Neutrophil (primary cell): ENCODE measurements at regions not wholly inside any gene's neighbourhood (a gene's known extent, or its start where the extent isn't known, plus 50 kb on each side); places are given as distances from the start of the nearest gene placed in this dataset.

ENCODE experiments used
- H3K27ac ChIP-seq: fragments of 200-600 bp; sonication (generic); 2 replicates; pipeline ENCODE4 v1.5.1; 2016; ENCODE audit warnings: mild to moderate bottlenecking, moderate library complexity
- H3K27me3 ChIP-seq: fragments of 200-600 bp; sonication (generic); 2 replicates; pipeline ENCODE4 v1.6.0; 2016; ENCODE audit warnings: mild to moderate bottlenecking
- H3K36me3 ChIP-seq: fragments of 200-600 bp; sonication (generic); 2 replicates; pipeline ENCODE4 v1.5.1; 2017
- H3K4me1 ChIP-seq, 2 experiments: fragments of 200-600 bp in 1 of 2; sonication (generic) in 1 of 2; 1 replicate in 1 of 2; 2 replicates in 1 of 2; pipeline versions ENCODE4 v1.5.1 to v1.6.1; 2013 to 2016; ENCODE audit warnings: low read depth in 1 of 2, low read length in 1 of 2, mild to moderate bottlenecking in 1 of 2, moderate library complexity in 1 of 2; ENCODE audit not compliant: control insufficient read depth in 1 of 2, insufficient read depth in 1 of 2
- H3K4me3 ChIP-seq, 2 experiments: fragments of 200-600 bp in 1 of 2; sonication (generic) in 1 of 2; 1 replicate in 1 of 2; 2 replicates in 1 of 2; pipeline ENCODE4 v1.5.1; 2013 to 2016; ENCODE audit warnings: low read depth in 1 of 2, low read length in 1 of 2, mild to moderate bottlenecking in 1 of 2, moderate library complexity in 1 of 2
- H3K9me3 ChIP-seq: fragments of 200-600 bp; sonication (generic); 2 replicates; pipeline ENCODE4 v1.5.1; 2016
- CTCF ChIP-seq: fragments of 200-600 bp; sonication (generic); IDR thresholded peaks from 2 replicates; pipeline ENCODE4 v1.5.1; 2016; ENCODE audit warnings: antibody characterized with exemption

- H3K36me3 ChIP-seq: no peaks in the 10 kb centered on the region
- H3K27ac ChIP-seq: no peak overlapping the region
- no peak for TF ChIP-seq CTCF
These were observed 305.0 kb downstream of the TDRD15 start for GRCh38 chr2:21428754-21429153.

DNA sequence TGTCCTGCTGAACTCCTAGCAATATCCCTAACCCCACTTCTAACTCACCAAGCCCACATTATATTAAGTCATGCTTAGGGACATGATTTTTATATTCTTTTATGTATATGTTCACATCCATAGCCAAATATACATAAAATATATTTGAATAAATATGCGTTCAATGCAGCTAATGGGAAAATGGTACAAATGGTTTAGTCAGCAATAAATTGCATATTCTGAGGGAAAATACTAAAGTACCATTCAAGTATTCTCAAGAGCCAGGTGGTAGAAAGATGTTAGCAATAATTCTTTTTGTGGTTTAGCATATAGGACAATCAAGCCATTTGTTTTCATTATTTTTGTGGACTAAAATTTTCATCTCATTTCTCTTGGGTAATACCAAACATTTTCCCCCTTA is 306.0 kb downstream of the TDRD15 start:
- Histone ChIP-seq H3K9me3 (no peaks in the 10 kb centered on the region), H3K36me3 (no peaks in the 10 kb centered on the region), H3K4me3 (no peak overlapping the region), H3K27me3 (no peaks in the 10 kb centered on the region), H3K4me1 (no peaks in the 10 kb centered on the region), H3K27ac (no peak overlapping the region)
- TF ChIP-seq CTCF: no peak

More at GRCh38 chr2:21428754-21429153, 305.0 kb downstream of the TDRD15 start:
- Histone ChIP-seq H3K4me1 (no peaks in the 10 kb centered on the region), H3K4me3 (no peak overlapping the region), H3K27me3 (no peaks in the 10 kb centered on the region), H3K9me3 (no peaks in the 10 kb centered on the region)

DNA sequence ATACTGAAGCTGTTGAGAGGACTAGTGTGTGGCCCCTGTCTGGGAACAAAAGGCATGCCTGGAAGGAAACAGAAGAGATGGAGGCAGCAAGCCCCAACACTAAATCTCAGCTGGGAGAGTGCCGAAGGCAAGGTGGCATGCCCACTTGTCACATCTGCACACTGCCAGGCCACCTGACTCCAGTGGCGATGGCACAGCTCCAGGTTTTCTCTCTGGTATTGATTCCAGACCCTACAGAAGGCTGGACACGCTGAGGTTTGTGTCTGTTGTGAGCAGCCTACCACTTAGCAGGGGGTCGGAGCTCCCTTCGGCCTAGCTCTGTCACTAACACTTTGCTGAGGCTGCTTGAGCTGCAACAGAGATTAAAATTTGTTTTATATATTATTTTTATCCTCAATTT is 307.3 kb downstream of the TDRD15 start:
- no peaks in the 10 kb centered on the region for H3K36me3 ChIP-seq
- no peaks in the 10 kb centered on the region for H3K4me1 ChIP-seq
- no peak overlapping the region for H3K27ac ChIP-seq
- no peaks in the 10 kb centered on the region for H3K9me3 ChIP-seq
- no peaks in the 10 kb centered on the region for H3K27me3 ChIP-seq
- no peak for TF ChIP-seq CTCF
- no peak overlapping the region for H3K4me3 ChIP-seq

GRCh38 chr2:21438949-21439348 is 315.2 kb downstream of the TDRD15 start:
- Histone ChIP-seq H3K27me3 (no peaks in the 10 kb centered on the region), H3K4me3 (no peak overlapping the region), H3K9me3 (no peaks in the 10 kb centered on the region), H3K27ac (no peak overlapping the region), H3K4me1 (no peaks in the 10 kb centered on the region), H3K36me3 (no peaks in the 10 kb centered on the region)
- no peak for TF ChIP-seq CTCF

- Histone ChIP-seq H3K9me3 (no peaks in the 10 kb centered on the region), H3K27me3 (no peaks in the 10 kb centered on the region), H3K4me1 (no peaks in the 10 kb centered on the region), H3K36me3 (no peaks in the 10 kb centered on the region), H3K27ac (no peak overlapping the region), H3K4me3 (no peak overlapping the region)
- no peak for TF ChIP-seq CTCF
These were observed 317.7 kb downstream of the TDRD15 start for GRCh38 chr2:21441442-21441841.
